SK-N-DZ (cell line): ENCODE measurements at regions not wholly inside any gene's neighbourhood (a gene's known extent, or its start where the extent isn't known, plus 50 kb on each side); places are given as distances from the start of the nearest gene placed in this dataset.

Experiments
- DNase-seq: peaks from one replicate; pipeline ENCODE4 v3.0.0-alpha.2; 2015; ENCODE audit warnings: low spot score

DNA sequence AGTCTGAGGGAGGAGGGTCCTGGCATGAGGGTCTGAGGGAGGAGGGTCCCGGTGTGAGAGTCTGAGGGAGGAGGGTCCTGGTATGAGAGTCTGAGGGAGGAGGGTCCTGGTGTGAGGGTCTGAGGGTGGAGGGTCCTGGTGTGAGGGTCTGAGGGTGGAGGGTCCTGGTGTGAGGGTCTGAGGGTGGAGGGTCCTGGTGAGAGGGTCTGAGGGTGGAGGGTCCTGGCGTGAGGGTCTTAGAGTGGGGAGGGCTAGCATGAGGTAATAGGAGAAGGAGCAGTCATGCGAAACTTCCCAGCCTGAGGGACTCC is 194.8 kb downstream of the TEX29 start:
- no peak for DNase-seq

DNA sequence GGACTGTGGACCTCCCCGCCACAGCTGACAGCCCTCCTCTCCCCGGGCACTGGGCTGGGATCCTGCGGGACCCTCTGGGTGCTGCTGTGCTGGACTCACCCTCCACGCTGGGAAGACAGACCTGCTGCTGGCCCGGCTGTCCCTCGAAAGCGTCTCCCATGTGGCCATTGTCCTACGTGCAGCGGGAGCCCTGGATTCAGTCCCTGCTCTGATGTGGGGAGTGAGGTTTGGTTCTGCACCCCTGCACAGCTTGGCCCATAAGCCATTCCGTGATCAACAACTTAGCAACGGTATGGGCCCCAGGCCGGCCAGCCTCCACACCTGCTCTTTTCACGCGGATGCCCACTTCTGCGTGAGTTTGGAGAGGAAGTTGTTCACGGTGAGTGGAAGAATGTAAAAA is 195.2 kb downstream of the TEX29 start:
- DNase-seq: no peak

DNA sequence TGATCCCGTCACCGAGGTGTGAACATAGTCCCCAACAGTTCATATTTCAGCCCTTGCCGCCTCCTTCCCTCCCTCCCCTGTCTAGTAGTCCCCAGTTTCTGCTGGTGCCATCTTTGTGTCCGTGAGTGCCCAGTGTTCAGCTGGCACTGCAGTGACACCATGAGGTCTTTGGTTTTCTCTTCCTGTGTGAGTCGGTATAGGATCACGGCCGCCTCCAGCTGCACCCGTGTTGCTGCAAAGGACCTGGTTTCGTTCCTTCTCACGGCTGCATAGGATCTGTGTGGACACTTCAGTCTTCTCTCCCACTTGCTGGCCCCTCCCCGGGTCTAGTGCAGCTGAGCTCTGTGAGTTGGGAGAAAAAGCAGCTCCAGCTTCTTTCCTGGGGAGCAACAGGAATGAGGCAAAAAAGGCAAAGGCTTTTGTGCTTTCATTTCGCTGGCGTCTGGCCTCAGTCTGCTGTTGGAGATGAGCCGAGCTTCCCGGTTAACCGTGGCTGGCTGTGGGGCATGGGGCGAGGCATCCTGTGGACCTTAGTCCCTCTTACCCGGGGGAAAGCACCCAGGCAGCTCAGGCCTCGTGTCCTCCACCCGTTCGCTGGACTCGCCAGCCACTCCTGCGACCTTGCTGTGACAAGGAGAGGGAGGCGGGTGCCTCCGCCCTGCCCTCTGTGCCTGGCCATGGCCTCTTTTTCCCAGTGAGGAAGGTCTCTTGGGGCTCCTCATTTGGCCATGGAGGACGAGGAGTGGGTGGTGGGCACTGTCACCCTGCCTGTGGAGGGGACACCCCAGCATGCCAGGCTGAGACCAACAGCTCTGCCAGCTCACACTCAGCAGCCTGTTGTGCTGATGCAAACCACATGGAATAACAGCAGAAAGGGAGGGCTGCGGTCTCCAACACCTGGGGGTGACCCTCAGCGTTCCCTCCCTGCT is 196.5 kb downstream of the TEX29 start:
- no peak for DNase-seq

DNA sequence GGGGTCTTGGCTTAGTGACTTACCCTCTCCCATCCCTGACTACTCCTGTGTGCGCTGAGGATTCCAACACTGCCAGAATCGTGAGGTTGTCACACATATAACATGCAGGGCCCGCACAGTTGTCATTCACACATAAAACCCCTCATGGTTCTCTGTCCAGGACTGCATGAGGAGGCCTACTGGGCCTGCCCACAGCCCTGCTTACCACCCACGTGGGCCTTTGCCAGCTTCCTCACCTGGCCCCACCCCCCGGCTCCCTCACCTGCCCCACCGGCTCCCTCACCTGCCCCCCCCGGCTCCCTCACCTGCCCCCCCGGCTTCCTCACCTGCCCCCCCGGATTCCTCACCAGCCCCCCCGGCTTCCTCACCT is 197.2 kb downstream of the TEX29 start:
- DNase-seq: no peak

DNA sequence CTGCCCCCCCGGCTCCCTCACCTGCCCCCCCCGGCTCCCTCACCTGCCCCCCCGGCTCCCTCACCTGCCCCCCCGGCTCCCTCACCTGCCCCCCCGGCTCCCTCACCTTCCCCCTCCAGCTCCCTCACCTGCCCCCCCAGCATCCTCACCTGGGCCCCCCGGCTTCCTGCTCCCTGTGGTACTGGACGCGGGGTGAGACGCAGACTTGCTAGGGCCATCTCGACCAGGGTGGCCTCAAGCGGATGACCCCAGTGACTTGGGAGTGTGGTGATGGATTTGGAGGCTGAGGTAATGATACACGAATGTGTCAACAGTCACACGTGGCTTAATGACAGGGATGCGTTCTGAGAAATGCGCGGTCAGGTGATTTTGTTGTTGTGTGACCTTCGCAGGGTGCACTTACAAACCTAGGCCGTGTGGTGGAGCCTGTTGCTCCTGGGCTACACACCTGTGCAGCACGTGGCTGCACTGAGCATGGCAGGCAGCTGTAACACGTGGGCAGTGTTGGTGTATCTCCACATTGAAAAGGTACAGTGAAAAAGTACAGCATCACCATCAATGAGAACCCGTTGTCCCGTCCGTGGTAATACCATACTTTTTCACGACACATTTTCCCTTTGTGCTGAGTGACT is 197.8 kb downstream of the TEX29 start:
- no peak for DNase-seq

DNA sequence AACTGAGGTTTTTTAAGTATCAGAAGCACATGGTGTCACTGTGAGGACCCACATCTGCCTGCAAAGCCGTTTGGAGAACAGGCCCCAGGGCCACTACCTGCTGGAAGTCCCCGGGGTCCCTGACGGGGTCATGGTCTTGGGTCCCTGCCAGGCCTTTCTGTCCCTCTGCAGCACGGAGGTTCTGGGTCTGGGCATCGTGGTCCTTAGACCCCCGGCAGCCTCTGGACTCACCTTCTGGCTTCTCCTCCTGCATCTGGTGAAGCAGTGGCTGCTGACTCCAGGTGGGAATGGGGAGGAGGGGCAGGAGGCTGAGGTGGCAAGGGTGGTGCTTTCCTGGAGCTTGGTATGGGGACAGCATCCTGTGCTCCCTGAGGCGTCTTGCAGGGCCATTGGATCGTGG is 198.6 kb downstream of the TEX29 start:
- no peak for DNase-seq

DNA sequence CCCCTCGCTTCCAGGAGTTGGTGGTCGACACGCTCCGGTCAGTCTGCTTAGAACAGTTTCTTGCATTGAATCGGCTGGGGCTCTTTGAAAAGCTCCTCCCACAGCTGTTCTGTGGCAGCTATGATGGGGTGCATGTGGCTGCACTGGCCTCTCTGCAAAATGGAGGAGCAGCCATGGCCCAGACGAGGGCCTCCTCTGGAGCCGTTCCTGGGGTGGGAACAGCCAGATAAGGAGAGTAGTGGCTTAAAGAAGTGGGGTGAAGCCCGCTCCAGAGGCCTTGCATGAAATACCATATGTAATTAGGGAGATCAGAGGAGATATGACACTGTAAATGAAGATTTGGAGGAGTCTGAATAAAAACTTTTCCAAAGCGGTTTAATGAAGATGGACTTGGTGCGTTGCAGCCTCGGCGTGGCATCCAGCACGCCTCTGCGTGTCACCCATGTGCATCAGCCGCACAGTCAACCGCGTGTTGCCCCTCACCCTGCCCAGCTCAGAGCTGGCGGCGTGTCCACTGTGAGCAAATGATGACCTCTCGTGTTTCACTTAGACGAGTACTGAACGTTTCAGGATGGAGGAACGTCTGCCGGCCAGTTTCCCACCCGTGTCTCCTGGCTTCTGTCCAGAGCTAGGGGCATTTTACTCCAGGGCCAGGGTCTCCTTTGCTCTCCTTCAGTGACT is 199.2 kb downstream of the TEX29 start:
- DNase-seq: no peak

DNA sequence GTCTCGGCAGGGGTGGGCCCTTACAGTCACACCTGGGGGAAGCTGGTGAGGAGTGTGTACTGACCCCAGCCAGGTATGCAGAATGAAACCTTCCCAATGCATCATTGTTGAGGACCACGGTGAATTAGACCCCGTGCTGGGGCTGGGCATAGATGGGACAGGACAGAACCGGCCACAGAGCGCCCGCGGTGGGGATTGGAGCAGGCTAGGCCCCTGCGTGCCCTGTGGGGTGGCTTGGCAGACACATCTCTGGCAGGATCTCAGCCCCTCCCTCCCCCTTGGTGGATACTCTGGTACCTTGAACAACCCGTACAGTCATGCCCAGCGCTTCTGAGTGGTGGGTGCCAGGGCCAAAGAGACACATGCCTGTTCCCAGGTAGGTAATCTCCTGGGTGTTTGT is 200.6 kb downstream of the TEX29 start:
- no peak for DNase-seq

DNA sequence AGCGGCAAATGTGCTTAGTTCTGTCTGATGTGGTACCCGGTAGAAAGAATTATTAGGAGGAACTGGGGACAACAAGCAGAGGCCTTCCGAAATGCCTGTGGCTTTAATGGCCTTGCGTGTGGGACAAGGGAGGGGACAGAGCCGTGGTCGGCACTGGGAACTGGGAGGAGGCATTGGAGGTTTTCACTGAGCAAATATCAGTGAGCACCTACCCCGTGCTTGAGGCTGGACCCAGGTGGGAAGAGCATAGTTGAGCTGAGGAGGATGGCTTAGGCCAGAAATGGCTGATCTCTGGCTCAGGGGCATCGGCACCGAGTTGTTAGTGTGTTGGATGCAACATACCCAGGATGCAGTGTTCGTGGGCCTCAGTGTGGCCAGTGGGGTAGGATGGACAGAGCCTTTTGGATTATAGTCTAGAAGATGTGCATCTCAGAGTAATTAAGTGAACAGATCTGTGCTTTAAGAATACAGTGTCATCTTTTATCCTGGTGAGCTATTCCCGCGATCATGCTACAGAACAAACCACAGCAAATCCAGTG is 201.3 kb downstream of the TEX29 start:
- DNase-seq: no peak

DNA sequence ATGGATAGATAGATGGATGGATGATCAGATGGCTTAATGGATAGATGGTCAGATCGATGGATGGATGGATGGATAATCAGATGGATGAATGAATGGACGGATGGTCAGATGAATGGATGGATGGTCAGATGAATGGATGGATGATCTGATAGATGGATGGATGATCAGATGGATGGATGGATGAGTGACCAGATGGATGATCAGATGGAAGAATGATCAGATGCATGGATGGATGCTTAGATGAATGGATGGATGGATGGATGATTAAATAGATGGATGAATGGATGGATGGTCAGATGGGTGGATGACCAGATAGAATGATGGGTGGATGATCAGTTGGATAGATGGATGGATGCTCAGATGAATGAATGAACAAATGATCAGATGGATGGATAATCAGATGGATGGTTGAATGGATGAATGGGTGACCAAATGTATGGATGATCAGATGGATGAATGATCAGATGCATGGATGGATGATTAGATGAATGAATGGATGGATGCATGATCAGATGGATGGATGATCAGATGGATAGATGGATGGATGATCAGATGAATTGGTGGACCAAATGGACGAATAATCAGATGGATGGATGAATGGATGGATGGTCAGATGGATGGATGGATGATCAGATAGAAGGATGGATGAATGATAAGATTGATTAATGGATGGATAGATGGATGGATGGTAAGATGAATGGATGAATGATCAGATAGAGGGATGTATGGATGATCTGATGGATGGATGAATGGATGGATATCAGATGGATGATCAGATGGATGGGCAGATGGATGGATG is 205.1 kb downstream of the TEX29 start:
- DNase-seq: no peak

DNA sequence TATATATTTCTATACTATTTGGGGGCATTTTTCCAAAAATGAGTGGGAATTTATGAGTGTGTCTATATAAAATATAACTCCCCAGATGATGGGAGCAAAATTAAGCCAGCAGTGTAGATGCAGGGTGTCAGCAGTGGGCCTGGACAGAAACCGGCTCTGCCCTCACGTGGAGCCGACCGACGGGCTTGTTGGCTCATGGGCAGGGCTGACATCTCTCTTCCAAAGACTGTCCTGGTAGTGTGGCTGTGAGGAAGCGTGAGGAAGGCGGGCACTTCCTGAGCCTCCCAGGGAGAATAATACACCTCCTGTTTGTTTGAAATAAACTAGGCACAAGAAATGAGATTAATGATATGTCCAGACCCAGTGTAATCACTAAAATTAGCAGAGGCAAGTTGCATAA is 206.5 kb downstream of the TEX29 start:
- DNase-seq: no peak

DNA sequence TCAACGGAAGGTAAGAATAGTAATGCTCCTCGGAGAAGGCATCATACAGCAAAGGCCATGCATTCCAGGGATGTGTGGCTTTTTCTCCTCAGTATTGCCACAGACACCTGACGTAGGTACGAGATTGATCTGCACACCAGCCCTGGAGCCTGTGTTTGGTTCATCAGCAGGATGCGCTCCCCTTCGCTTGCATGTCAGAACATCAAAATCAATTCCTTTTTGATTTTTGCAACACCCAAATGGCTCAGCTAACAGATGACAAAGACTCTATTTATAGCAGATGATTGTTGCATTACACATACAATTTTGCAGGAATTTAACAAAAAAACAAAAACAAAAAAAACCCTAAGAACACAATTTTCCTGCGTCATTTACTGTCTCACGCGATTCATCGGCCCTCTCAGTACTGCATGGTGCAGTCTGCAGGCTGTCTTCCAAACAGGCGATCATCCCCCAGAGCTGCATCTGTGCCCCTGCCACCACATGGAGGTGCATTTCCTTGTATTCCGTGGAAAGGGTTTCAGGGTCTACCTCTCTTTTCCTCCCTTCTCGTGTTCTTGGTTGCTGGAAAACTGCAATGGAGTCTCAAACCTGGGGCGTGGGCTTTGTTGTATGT is 207.3 kb downstream of the TEX29 start:
- no peak for DNase-seq

DNA sequence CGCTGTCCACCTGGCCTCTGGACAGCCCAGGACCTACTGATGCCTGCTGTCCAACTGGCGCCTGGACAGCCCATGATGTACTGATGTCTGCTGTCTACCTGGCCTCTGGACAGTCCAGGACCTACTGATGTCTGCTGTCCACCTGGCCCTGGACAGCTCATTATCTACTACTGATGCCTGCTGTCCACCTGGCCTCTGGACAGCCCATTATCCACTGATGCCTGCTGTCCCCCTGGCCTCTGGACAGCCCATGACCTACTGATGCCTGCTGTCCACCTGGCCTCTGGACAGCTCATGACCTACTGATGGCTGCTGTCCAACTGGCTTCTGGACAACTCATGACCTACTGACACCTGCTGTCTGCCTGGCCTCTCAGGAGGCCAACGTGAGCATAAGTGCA is 208.1 kb downstream of the TEX29 start:
- no peak for DNase-seq

DNA sequence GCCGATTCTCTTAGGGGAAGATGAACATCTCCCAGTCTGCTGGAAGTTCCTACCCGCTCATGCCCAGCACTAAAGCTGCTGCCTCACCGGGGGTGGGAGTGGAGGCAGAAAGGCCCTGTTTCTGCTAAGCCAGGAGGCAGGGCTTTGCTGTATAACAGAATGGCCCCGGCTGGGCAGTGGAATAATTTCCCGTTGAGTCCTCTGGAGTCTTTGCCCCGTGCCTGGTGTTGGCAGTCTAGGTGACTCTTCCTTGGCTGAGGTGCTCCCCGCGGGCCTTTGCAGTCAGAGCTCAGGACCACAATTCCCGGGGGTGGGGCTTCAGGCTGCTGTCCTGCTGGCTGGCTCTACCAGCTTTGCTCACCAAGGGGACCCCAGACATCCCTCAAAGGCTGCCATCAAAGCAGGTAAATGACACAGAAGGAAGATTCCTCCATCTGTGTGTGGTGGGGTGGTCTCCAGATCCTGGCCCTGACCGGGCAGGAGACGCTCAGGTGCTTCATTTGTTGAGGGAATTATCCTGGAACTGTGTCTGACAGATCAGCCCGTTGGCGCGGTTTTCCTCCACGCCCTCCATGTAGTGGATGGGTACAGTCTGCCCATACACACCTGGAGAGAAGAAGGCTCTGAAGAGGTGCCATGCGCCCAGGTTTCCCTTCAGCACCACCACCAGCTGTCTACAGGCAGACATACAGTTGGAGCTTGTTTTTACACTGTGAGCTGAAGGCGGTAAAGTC is 209.9 kb downstream of the TEX29 start:
- no peak for DNase-seq

DNA sequence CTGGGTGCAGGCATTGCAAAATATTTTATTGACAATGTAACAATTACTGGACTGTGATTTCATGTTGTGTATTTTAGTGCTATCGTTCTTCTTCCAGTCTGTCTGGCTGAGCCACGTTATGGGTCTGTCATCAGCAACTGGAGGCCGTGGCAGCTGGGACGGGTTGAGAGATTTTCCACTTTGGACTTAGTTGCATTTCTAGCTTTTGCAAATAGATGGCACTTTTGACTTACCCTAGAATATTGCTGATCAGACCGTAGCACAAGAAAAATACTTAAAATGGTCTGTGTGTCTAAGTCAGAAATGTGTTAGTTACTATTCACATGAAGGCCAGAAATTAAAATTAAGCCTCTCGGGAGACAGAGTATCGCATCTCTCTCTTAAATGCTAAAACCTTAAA is 211.1 kb downstream of the TEX29 start:
- no peak for DNase-seq

DNA sequence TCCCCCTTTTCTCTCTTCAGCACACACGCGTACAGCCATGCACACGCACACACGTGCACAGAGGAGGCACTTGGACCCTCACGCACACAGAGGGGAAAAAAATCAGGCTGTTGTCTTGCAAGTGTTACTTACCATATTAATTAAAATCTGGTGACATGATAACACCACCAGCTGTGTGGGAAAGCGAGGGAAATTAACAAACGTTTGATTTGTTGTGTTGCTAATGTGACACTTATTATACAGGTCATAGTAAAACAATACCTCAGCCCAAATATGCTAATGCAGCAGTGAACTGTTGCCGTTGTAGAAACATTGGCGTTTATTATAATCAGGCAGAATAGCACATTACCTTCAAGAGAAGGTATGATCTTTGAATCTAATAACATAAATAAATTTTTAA is 211.7 kb downstream of the TEX29 start:
- DNase-seq: no peak

DNA sequence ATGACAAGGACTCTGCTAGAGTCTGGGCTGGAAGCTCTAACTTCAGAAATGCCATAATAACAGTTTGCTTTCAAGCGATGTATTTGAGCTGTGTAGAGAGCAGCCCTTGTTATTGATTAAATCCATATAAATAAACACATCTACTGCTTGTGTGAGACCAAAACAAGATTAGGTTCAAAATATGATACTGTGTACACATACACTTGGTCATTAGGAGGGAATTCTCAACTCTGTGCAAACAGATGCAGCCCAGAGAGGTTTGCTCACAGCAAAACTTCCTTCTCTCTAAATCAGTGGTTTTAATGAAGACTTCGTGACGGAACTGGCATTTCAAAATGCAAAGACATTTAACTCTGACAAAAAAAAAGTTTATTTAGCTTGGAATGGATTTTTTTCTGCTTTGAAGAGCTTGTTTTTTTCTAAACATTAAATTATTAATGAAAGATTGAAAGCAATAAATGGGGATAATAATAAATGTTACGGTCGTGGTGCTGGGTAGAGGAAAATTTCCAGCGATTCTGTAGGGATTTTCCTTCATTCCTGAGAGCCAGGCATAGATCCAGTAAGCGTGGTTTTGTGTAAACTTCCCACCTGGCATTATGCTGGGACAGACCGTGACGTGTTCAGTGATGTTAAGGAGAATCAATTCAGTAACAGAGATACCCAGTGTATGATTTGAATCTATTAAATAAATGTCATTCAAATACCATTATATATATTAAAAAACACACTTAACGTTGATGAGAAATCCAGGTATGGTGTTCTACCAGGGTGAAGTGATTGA is 213.7 kb downstream of the TEX29 start:
- no peak for DNase-seq

DNA sequence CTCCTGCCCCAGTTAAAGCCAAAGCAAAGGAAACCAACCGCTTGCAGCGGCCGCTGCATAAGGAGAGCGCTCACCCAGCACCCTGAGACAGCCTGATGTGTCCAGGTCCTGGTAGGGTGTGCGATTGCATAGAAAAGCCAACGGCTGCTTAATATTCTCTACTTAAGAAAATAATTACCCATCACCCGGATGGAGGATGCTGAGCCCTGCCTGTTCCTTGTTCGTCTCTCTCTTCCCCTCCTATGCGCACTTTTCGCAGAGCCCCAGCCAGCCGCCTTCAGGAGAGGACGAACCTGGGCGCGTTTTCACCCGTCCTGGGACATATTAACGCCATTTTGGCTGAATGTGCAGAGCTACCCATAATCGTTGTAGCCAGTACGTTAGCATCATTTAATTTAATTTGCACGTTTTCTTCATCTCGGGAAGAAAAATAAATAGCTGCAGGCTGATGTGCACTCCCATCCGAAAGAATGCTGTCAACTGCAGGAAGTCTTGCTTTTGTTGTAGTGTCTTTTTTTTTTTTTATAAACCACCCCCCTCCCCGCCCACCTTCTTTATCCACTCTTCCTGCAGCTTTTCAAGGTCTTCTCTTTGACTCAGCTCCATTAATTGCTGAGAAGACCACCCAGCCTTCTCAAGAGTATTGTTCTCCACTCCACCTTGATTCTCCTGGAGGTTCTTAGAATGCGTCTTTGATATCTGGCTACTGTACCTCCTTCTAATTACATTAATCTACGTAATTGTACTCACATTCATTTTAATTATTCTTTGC is 214.5 kb downstream of the TEX29 start:
- DNase-seq: no peak

DNA sequence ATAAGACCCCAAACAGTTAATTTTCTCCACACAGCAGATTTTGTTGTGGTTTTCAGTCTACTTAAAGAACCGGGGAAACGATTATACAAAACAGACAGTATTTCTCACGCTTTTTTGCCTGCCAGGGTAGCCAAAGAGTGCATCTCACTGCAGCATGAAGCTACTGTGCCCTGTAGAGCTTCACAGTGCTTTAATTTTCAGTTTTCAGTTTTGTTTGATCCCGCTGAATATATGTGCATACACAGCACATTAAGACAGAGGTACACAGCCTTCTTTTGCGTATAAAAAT is 215.0 kb downstream of the TEX29 start:
- DNase-seq: no peak
